Type B pancreatic cell (in vitro differentiated cells): ENCODE measurements at regions not wholly inside any gene's neighbourhood (a gene's known extent, or its start where the extent isn't known, plus 50 kb on each side); places are given as distances from the start of the nearest gene placed in this dataset.

Experiments used
- DNase-seq: peaks from one replicate; pipeline ENCODE4 v3.0.0; 2021; ENCODE audit warnings: mixed read lengths; ENCODE audit not compliant: unreplicated experiment; ENCODE audit errors: extremely low spot score
- H3K27ac Mint-ChIP-seq: 2 replicates; pipeline ENCODE4 v1.8.0; 2021; ENCODE audit warnings: mild to moderate bottlenecking, mixed read lengths
- H3K27me3 Mint-ChIP-seq: 2 replicates; pipeline ENCODE4 v1.8.0; 2021; ENCODE audit warnings: mixed read lengths
- H3K36me3 Mint-ChIP-seq: 2 replicates; pipeline ENCODE4 v1.8.0; 2021; ENCODE audit warnings: mixed read lengths
- H3K4me1 Mint-ChIP-seq: one replicate; pipeline ENCODE4 v1.8.0; 2021; ENCODE audit warnings: mixed read lengths; ENCODE audit not compliant: unreplicated experiment
- H3K4me3 Mint-ChIP-seq: 2 replicates; pipeline ENCODE4 v1.8.0; 2021; ENCODE audit warnings: mild to moderate bottlenecking, mixed read lengths
- H3K9me3 Mint-ChIP-seq: 2 replicates; pipeline ENCODE4 v1.8.0; 2021; ENCODE audit warnings: mixed read lengths
- CTCF ChIP-seq: fragments of 200-600 bp; sonication (generic); conservative IDR thresholded peaks from 2 replicates; pipeline ENCODE4 v1.5.0; 2021; ENCODE audit warnings: antibody characterized with exemption, mild to moderate bottlenecking

DNA sequence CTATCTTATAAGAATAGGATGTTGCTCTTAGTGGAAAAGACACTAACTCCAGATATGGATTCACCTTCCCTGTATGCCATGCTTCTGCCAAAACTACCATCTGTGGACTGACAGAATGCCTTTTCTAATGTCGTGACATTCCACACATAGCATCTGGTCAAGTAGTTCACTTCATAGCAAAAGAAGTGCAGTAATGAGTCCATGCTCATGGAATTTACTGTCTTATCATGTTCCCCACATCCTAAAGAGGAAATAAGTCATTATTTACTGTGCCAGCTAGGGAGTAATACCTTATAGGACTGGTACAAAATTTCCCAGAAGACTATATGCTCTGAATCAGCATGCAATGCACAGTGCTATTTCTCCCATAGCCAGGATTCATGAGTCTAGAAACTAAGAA, 562.4 kb downstream of the TLL1 start:
- H3K4me1 Mint-ChIP-seq = no peaks in the 10 kb centered on the region
- DNase-seq = no peak
- H3K9me3 Mint-ChIP-seq = no peaks in the 10 kb centered on the region
- TF ChIP-seq CTCF = no peak
- no peak overlapping the region for H3K27ac Mint-ChIP-seq
- H3K4me3 Mint-ChIP-seq = no peak overlapping the region
- no peaks in the 10 kb centered on the region for H3K36me3 Mint-ChIP-seq
- no peaks in the 10 kb centered on the region for H3K27me3 Mint-ChIP-seq

GRCh38 chr4:166458756-166459155, 585.7 kb downstream of the TLL1 start:
- DNase-seq = no peak
- no peak for TF ChIP-seq CTCF
- H3K4me3 Mint-ChIP-seq = no peak overlapping the region
- H3K36me3 Mint-ChIP-seq = no peaks in the 10 kb centered on the region
- no peak overlapping the region for H3K27ac Mint-ChIP-seq
- no peaks in the 10 kb centered on the region for H3K27me3 Mint-ChIP-seq
- no peaks in the 10 kb centered on the region for H3K4me1 Mint-ChIP-seq
- peaks cover 12% of the 10 kb centered on the region for H3K9me3 Mint-ChIP-seq

DNA sequence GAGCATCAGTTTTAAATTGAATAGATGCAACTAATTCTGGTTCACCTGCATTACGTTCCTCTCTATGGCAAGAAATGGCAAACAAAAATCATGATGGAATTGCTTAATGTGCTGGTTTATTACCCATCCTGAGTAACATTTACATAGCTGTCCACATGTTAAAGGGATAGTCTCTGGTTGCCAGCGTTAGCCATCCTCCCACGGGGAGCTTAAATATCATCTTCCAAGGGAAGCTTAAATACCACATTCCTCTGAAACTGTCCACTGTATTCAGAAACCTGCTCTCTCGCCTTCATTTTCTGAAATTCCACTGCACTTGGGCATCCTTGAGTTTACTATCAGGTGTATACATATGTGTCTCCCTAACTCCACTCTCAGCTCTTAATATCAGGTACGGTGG, 586.6 kb downstream of the TLL1 start:
- TF ChIP-seq CTCF = no peak
- Mint-ChIP-seq H3K4me3 (no peak overlapping the region), H3K27me3 (no peaks in the 10 kb centered on the region), H3K27ac (no peak overlapping the region), H3K36me3 (no peaks in the 10 kb centered on the region), H3K9me3 (peaks cover 8% of the 10 kb centered on the region), H3K4me1 (no peaks in the 10 kb centered on the region)
- DNase-seq = no peak

DNA sequence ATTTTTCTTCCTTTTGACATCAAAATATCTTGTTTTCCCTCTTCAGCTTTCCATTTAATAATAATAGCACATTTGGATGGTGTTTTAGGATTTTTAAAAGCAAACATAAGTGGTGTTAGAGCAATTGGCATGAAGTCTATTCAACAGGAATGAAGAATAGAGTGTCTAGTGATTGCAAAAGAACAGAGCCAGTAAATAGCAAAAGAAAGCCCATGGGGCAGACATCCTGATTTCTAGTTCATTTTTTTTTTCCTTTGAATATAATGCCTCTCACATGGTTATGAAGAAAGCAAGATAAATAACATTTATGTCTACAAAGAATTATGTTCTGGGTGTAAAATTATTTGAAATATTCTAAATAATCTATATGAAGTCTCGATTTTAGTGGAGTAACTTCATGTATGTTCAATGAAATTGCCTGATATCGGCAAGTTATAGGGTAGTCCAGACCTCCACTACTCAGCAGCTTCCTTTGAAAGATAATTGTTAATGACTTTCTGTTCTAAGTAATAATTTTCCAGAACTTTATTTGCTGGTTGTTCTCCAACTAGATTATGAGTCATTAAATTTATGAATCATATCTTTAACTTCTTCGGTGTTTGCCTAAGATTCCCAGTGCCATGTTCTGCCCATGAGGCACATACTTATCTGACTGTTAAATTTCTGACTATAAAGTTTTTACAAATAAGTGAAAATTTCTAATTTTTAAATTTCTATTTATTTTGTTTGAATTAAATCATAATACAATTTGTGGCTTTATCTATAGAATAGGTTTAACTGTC, 587.9 kb downstream of the TLL1 start:
- H3K27ac Mint-ChIP-seq = no peak overlapping the region
- no peaks in the 10 kb centered on the region for H3K9me3 Mint-ChIP-seq
- H3K4me1 Mint-ChIP-seq = no peaks in the 10 kb centered on the region
- no peak for DNase-seq
- no peaks in the 10 kb centered on the region for H3K36me3 Mint-ChIP-seq
- TF ChIP-seq CTCF = no peak
- no peaks in the 10 kb centered on the region for H3K27me3 Mint-ChIP-seq
- H3K4me3 Mint-ChIP-seq = no peak overlapping the region

- no peak for DNase-seq
- Mint-ChIP-seq H3K4me3 (no peak overlapping the region), H3K27ac (no peak overlapping the region), H3K36me3 (no peaks in the 10 kb centered on the region), H3K9me3 (no peaks in the 10 kb centered on the region), H3K27me3 (no peaks in the 10 kb centered on the region), H3K4me1 (no peaks in the 10 kb centered on the region)
- TF ChIP-seq CTCF = no peak
Measured at GRCh38 chr4:166481055-166481454, 608.0 kb downstream of the TLL1 start.
